ENCODE measurements at regions not wholly inside any gene's neighbourhood (a gene's known extent, or its start where the extent isn't known, plus 50 kb on each side); places are given as distances from the start of the nearest gene placed in this dataset.

GRCh38 chr2:105504459-105504858 lies 105.6 kb upstream of the FHL2 start:
- no peaks in the 10 kb centered on the region for H3K9me3 ChIP-seq
- TF ChIP-seq CTCF (IDR thresholded peaks at IDR 0.05) = no peak

GRCh38 chr2:105502625-105503334 lies 103.9 kb upstream of the FHL2 start:
- TF ChIP-seq CTCF (IDR thresholded peaks at IDR 0.05) = no peak
- no peaks in the 10 kb centered on the region for H3K4me1 ChIP-seq (ENCODE audit: control insufficient read depth in 1 of 2, insufficient read depth in 1 of 2, low read depth in 1 of 2, low read length in 1 of 2)
- no peak overlapping the region for H3K27ac ChIP-seq
- H3K36me3 ChIP-seq = no peaks in the 10 kb centered on the region
- no peaks in the 10 kb centered on the region for H3K27me3 ChIP-seq
- H3K9me3 ChIP-seq = no peaks in the 10 kb centered on the region
- H3K4me3 ChIP-seq (ENCODE audit: low read depth in 1 of 2, low read length in 1 of 2) = no peak overlapping the region

More at GRCh38 chr2:105504459-105504858, 105.6 kb upstream of the FHL2 start:
- no peaks in the 10 kb centered on the region for H3K36me3 ChIP-seq
- H3K4me3 ChIP-seq (ENCODE audit: low read depth in 1 of 2, low read length in 1 of 2) = no peak overlapping the region
- H3K27ac ChIP-seq = no peak overlapping the region
- no peaks in the 10 kb centered on the region for H3K27me3 ChIP-seq
- no peaks in the 10 kb centered on the region for H3K4me1 ChIP-seq (ENCODE audit: control insufficient read depth in 1 of 2, insufficient read depth in 1 of 2, low read depth in 1 of 2, low read length in 1 of 2)

- Histone ChIP-seq H3K4me3 (ENCODE audit: low read depth in 1 of 2, low read length in 1 of 2) (no peak overlapping the region), H3K27me3 (no peaks in the 10 kb centered on the region), H3K4me1 (ENCODE audit: control insufficient read depth in 1 of 2, insufficient read depth in 1 of 2, low read depth in 1 of 2, low read length in 1 of 2) (no peaks in the 10 kb centered on the region), H3K9me3 (no peaks in the 10 kb centered on the region), H3K36me3 (no peaks in the 10 kb centered on the region), H3K27ac (no peak overlapping the region)
- no peak for TF ChIP-seq CTCF (IDR thresholded peaks at IDR 0.05)
Measured at GRCh38 chr2:105498281-105498846, 99.5 kb upstream of the FHL2 start.

GRCh38 chr2:105497094-105497493 lies 98.2 kb upstream of the FHL2 start:
- no peaks in the 10 kb centered on the region for H3K36me3 ChIP-seq
- no peaks in the 10 kb centered on the region for H3K27me3 ChIP-seq
- H3K27ac ChIP-seq = no peak overlapping the region
- no peak overlapping the region for H3K4me3 ChIP-seq (ENCODE audit: low read depth in 1 of 2, low read length in 1 of 2)
- TF ChIP-seq CTCF (IDR thresholded peaks at IDR 0.05) = no peak
- H3K9me3 ChIP-seq = no peaks in the 10 kb centered on the region
- H3K4me1 ChIP-seq (ENCODE audit: control insufficient read depth in 1 of 2, insufficient read depth in 1 of 2, low read depth in 1 of 2, low read length in 1 of 2) = no peaks in the 10 kb centered on the region

- H3K4me3 ChIP-seq (ENCODE audit: low read depth in 1 of 2, low read length in 1 of 2) = no peak overlapping the region
- H3K9me3 ChIP-seq = no peaks in the 10 kb centered on the region
- H3K27ac ChIP-seq = no peak overlapping the region
- no peaks in the 10 kb centered on the region for H3K4me1 ChIP-seq (ENCODE audit: control insufficient read depth in 1 of 2, insufficient read depth in 1 of 2, low read depth in 1 of 2, low read length in 1 of 2)
- no peaks in the 10 kb centered on the region for H3K36me3 ChIP-seq
- no peaks in the 10 kb centered on the region for H3K27me3 ChIP-seq
- TF ChIP-seq CTCF (IDR thresholded peaks at IDR 0.05) = no peak
Measured at GRCh38 chr2:105496271-105496670, 97.4 kb upstream of the FHL2 start.

All from neutrophil (primary cell).